GM19455 (cell line): ENCODE measurements at regions not wholly inside any gene's neighbourhood (a gene's known extent, or its start where the extent isn't known, plus 50 kb on each side); places are given as distances from the start of the nearest gene placed in this dataset.

ENCODE experiments used
- ATAC-seq: cut with Tn5 transposase; IDR thresholded peaks from one replicate; pipeline ENCODE4 v1.9.1; 2021; ENCODE audit not compliant: unreplicated experiment

- ATAC-seq, result no peak
Observed at GRCh38 chr6:125489579-125490285, 188.0 kb upstream of the HDDC2 start.

GRCh38 chr6:125491860-125492618 is 190.3 kb upstream of the HDDC2 start:
- no peak for ATAC-seq

GRCh38 chr6:125498606-125499005 is 196.8 kb upstream of the HDDC2 start:
- ATAC-seq, result no peak

- ATAC-seq, result no peak
Observed at GRCh38 chr6:125499535-125499934, 197.8 kb upstream of the HDDC2 start.

GRCh38 chr6:125503181-125503580 is 201.4 kb upstream of the HDDC2 start:
- ATAC-seq, result no peak

- no peak for ATAC-seq
Observed at GRCh38 chr6:125507987-125508655, 206.4 kb upstream of the HDDC2 start.

GRCh38 chr6:125508793-125509192 is 207.0 kb upstream of the HDDC2 start:
- ATAC-seq, result no peak

GRCh38 chr6:125509477-125509876 is 207.7 kb upstream of the HDDC2 start:
- no peak for ATAC-seq

- ATAC-seq, result no peak
Observed at GRCh38 chr6:125510405-125510804, 208.6 kb upstream of the HDDC2 start.

- no peak for ATAC-seq
Observed at GRCh38 chr6:125511809-125512396, 210.1 kb upstream of the HDDC2 start.

- ATAC-seq, result no peak
Observed at GRCh38 chr6:125512621-125513020, 210.9 kb upstream of the HDDC2 start.

GRCh38 chr6:125513978-125514377 is 212.2 kb upstream of the HDDC2 start:
- ATAC-seq, result no peak

GRCh38 chr6:125516644-125517043 is 214.9 kb upstream of the HDDC2 start:
- ATAC-seq, result no peak

- no peak for ATAC-seq
Observed at GRCh38 chr6:125519367-125519766, 217.6 kb upstream of the HDDC2 start.

- ATAC-seq, result no peak
Observed at GRCh38 chr6:125524356-125524755, 222.6 kb upstream of the HDDC2 start.

GRCh38 chr6:125526007-125526720 is 223.3 kb upstream of the HEY2 start:
- ATAC-seq, result no peak

- no peak for ATAC-seq
Observed at GRCh38 chr6:125528621-125529041, 220.8 kb upstream of the HEY2 start.

GRCh38 chr6:125529061-125529460 is 220.4 kb upstream of the HEY2 start:
- ATAC-seq, result no peak

GRCh38 chr6:125533710-125534397 is 215.6 kb upstream of the HEY2 start:
- no peak for ATAC-seq
